ENCODE measurements at regions not wholly inside any gene's neighbourhood (a gene's known extent, or its start where the extent isn't known, plus 50 kb on each side); places are given as distances from the start of the nearest gene placed in this dataset.

GRCh38 chr16:47834485-47835024, 321.2 kb downstream of the ABCC12 start:
- TF ChIP-seq CREB1 (CRISPR knock-in tag; IDR thresholded peaks at IDR 0.05; ENCODE audit: low read depth) (no peak), CTCF (conservative IDR thresholded peaks at IDR 0.05; ENCODE audit: low read depth in 2 of 2) (no peak), EZH2 (IDR thresholded peaks at IDR 0.05; ENCODE audit: low read depth, unreplicated experiment) (no peak), POLR2AphosphoS5 (IDR thresholded peaks at IDR 0.05; ENCODE audit: low read depth) (no peak), JUNB (IDR thresholded peaks at IDR 0.05; ENCODE audit: unreplicated experiment) (no peak), REST (IDR thresholded peaks at IDR 0.05; ENCODE audit: unreplicated experiment) (no peak), NANOG (IDR thresholded peaks at IDR 0.05; ENCODE audit: borderline replicate concordance) (no peak), ZNF331 (CRISPR knock-in tag; IDR thresholded peaks at IDR 0.05; ENCODE audit: low read depth) (no peak), EZH2phosphoT487 (IDR thresholded peaks at IDR 0.05; ENCODE audit: unreplicated experiment) (no peak)
